Right lobe of liver (tissue), 4 donors: ENCODE measurements at regions not wholly inside any gene's neighbourhood (a gene's known extent, or its start where the extent isn't known, plus 50 kb on each side); places are given as distances from the start of the nearest gene placed in this dataset.

Experiments
- POLR2A ChIP-seq: fragments of 450-650 bp; IDR thresholded peaks from one replicate; pipeline ENCODE4 v1.6.1; 2017; ENCODE audit warnings: antibody characterized with exemption, mild to moderate bottlenecking
- TF ChIP-seq, protein P1 (sequence below), 4 donors: fragments of 200-600 bp in 3 of 4; fragments of 450-650 bp in 1 of 4; IDR thresholded peaks; one replicate each; pipeline versions ENCODE4 v1.5.1 to v1.8.0; 2016 to 2022; ENCODE audit warnings: antibody characterized with exemption in 4 of 4, mild to moderate bottlenecking in 2 of 4
- donor health status: DM: no; HTN: no; CAD: no.
- donor health status: DM: no; HTN: no; CAD: no.
- donor health status: DM: no; HTN: yes; CAD: no.

DNA sequence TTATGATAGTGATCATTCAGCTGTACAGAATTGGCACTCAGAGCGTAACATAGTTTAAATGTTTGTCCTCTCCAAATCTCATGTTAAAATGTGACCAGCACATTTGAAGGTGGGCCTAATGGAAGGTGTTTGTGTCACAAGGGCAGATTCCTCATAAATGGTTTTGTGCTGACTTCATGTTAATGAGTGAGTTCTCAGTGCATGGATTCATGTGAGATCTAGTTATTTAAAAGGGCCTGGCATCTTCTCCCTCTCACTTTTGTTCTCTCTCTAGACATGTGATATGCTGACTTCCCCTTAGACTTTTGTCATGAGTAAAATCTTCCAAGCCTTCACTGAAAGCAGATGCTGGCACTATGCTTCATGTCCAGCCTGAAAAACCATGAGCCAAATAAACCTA is 452.4 kb upstream of the PTCHD4 start:
- TF ChIP-seq, protein P1, sequence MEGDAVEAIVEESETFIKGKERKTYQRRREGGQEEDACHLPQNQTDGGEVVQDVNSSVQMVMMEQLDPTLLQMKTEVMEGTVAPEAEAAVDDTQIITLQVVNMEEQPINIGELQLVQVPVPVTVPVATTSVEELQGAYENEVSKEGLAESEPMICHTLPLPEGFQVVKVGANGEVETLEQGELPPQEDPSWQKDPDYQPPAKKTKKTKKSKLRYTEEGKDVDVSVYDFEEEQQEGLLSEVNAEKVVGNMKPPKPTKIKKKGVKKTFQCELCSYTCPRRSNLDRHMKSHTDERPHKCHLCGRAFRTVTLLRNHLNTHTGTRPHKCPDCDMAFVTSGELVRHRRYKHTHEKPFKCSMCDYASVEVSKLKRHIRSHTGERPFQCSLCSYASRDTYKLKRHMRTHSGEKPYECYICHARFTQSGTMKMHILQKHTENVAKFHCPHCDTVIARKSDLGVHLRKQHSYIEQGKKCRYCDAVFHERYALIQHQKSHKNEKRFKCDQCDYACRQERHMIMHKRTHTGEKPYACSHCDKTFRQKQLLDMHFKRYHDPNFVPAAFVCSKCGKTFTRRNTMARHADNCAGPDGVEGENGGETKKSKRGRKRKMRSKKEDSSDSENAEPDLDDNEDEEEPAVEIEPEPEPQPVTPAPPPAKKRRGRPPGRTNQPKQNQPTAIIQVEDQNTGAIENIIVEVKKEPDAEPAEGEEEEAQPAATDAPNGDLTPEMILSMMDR (IDR thresholded peaks at IDR 0.05), result no peak
- TF ChIP-seq POLR2A, result no peak
